GM21367 (cell line): ENCODE measurements at regions not wholly inside any gene's neighbourhood (a gene's known extent, or its start where the extent isn't known, plus 50 kb on each side); places are given as distances from the start of the nearest gene placed in this dataset.
"Not testable (repeated sequence)": the region's sequence is repeated elsewhere in the genome, so short reads cannot be mapped to it uniquely, and the experiment has no call there.

Experiments
- ATAC-seq: cut with Tn5 transposase; IDR thresholded peaks from one replicate; pipeline ENCODE4 v1.9.1; 2021; ENCODE audit not compliant: unreplicated experiment

- ATAC-seq, result no peak
Observed at GRCh38 chr7:19378345-19378714, 233.1 kb upstream of the FERD3L start.

DNA sequence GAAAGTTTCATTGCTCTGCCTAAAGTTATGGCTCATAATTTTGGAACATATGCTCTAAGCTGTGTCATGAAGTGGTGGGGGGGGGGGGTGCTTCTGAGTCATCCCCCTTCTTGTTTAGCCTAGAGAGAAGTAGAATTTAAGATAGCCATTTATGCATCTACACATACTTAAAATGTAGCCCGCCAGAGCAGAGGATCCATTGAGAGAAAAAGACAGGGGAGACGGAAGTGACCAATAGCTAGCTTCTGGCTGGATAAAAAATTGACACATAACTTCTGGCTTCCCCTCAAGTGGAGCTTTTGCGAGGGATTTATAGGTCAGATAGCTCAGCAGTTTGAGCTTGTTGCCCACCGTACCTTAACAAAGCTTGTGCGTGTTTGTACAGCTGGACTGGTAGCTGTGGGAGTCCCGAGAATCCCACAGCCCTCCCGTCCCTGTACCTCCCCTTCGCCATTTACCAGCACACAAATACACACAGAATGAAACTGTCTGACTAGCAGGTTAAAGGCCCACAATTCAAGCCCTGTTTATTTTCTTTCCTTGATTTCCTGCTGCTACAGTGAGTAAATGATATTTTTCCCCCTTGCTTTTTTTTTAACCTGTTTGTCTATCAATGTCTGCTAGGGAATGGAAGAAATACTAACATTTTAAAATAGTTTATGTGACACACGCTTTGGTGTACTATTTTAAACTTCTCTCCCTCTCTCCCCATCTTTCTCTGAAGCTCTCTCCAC is 232.6 kb upstream of the FERD3L start:
- no peak for ATAC-seq

GRCh38 chr7:19376538-19376937 is 231.3 kb upstream of the FERD3L start:
- ATAC-seq, result no peak

DNA sequence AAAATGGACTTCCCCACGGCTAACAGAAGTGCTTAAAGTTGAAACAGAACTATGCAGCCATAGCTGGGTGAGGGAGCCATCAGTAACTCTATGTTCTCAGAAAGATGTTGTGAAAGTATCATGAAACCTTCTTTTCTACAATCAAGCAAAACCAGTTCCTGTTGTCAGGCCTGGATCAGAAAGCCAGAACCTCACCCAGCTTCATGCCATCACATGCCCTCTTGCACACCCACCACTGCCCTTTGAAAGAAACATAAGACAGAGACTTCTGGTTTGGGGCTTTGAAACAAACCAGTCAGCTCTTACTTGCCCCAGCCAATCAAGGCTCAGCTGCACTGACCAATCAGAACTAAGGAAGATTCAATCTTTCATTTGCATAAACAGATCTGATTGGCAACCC is 230.8 kb upstream of the FERD3L start:
- ATAC-seq, result no peak

DNA sequence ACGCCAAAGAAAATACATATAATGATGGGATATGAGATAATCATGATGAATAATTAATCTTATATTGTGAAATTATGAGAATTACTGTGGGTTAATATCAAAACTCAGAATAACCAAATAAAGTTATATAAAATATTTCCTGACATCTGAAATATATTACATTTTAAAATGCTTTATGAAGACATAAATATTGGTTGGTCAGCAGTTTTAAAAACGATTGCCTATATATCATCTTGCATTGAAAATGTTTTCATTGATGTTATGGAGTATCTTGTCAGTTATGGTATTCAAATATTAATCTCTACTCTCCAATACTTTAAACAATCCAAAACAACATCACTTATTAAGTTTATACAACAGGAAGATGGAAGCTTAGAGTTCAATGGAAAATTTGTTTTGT is 228.1 kb upstream of the FERD3L start:
- ATAC-seq, result no peak

GRCh38 chr7:19369806-19370205 is 224.6 kb upstream of the FERD3L start:
- ATAC-seq, result no peak

GRCh38 chr7:19369182-19369581 is 224.0 kb upstream of the FERD3L start:
- ATAC-seq, result no peak

GRCh38 chr7:19368491-19368925 is 223.3 kb upstream of the FERD3L start:
- no peak for ATAC-seq

DNA sequence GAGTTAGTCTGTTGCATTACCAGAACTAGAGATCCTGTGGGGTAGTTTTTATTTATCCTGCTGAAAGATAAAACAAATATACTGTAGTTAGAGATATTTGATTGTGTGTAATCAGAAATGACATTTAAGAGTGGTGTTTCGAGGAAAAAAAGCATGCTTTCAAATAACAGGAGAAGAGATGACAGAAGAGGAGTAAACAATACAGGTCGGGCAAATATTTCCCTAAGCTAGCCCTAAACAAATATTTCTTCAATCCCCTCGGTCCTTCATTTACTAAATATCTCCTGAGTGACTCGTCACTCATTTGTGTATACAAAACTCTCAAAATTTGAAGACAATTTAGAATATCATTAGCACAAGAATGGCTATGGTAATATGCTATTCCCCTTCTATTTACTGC is 219.7 kb upstream of the FERD3L start:
- ATAC-seq, result no peak

GRCh38 chr7:19362099-19362498 is 216.9 kb upstream of the FERD3L start:
- no peak for ATAC-seq

DNA sequence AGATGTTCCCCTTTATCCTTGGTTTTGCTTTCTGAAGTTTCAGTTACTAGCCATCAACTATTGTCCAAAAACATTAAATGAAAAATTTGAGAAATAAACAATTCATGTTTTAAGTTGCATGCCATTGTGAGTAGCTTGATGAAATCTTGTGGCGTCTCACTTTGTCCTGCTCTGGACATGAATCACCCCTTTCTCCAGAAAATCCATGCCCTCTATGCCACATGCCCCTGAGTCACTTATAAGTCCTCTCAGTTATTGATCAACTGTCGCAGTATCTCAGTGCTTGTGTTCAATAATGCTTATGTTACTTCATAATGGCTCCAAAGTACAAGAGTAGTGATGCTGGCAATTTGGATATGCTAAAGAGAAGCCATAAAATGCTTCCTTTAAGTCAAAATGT is 208.0 kb upstream of the FERD3L start:
- ATAC-seq, result no peak

- no peak for ATAC-seq
Observed at GRCh38 chr7:19352305-19352695, 207.1 kb upstream of the FERD3L start.

DNA sequence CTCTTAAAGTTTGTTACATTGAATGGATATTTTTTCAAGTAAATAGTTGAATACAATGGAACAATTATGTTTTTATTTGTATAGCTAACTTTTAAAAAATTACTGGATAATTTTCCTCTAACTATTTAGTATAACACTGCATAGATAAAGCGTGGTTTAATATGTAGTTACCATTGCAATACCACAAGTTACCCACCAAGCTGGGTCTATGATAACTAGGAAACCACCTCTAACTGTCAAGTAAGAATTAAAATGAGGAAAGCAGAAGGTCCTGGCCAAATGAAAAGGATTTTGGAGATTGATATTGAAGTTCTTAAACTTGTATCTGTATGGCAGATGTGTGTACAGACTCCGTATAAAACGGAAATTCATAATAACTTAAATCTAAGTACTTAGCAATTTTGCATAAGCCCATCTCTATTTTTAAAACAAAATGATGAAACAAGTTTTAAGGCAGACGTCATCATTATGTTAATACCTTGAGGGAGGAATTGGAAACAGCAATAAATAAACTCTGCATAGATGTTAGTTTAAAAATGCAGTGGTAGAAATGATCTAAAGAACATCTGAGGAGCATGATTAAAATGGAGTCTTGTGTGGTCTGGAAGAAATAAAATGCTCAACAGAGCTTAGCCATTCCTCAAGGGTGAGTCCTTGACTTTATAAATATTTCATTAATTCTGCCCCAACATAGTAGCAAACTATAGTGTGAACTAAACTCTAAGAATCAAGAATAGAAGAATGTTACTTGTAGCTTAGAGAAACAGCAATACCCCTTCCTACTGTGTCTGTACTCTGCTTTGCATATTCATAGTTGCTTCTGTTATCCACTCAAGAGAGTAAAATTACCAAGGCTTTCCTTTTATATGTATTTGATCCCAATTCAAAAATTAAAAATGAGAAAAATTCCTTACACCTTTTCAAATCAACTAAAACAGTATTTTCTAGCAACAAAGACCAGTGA is 206.4 kb upstream of the FERD3L start:
- no peak for ATAC-seq

GRCh38 chr7:19339512-19339911 is 194.3 kb upstream of the FERD3L start:
- ATAC-seq, result no peak

GRCh38 chr7:19338512-19338911 is 193.3 kb upstream of the FERD3L start:
- ATAC-seq, result not testable (repeated sequence)

- ATAC-seq, result no peak
Observed at GRCh38 chr7:19336836-19337383, 191.7 kb upstream of the FERD3L start.

GRCh38 chr7:19333706-19334105 is 188.5 kb upstream of the FERD3L start:
- ATAC-seq, result no peak

DNA sequence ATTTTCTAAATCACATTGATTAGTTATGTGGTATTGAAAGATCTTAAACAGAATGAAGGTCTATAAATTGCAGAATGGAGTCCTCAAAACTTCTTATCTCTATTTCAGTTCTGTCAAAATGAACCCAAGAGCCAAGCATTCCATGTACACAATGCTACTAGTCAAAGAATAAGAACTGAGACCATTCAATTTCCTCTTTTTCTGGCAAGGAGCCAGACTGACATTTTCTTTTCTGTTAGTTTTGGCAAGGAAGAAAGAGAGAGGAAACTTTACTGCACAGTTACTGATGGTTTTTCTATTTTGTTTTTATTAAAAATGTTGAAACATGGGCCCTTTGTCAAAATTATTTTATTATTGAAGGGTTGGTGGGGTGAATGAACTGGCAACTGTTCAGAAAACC is 181.8 kb upstream of the FERD3L start:
- ATAC-seq, result no peak

DNA sequence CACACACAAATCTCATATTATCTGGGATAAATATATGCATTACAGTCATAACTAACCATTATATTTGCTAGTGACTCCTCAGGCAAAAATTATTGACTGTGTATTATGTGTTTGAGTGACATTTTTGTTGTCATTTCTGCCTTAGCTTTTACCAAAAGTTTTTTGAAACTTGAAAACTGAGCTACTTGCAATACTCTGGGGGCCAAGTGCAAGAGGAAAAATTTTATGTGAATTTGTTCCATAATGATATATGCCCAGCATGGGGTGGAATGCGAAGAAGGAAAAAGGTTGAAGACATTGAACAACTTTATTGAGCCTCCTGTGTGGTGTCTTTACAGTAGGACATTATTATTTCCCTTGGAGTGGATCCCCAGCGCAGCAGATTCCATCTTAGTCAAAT is 176.8 kb upstream of the FERD3L start:
- ATAC-seq, result no peak

- ATAC-seq, result no peak
Observed at GRCh38 chr7:19318287-19318686, 173.1 kb upstream of the FERD3L start.

DNA sequence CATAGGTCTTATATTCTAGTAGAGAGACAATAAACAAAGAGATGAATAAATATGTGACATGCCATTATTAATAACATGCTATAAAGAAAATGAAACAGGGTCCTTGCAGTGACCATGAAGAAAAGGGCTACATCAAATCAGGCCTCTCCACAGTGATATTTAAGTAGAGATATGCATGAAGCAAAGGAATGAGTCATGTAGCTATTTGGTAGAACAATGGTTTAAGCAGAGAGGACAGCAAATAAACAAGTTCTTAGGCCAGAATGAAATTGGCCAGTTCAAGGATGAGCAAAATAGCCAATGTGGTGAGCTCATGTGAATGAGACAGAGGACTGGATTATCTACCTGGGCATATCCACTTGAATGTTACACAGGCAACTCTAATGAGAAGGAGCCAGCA is 172.2 kb upstream of the FERD3L start:
- no peak for ATAC-seq

DNA sequence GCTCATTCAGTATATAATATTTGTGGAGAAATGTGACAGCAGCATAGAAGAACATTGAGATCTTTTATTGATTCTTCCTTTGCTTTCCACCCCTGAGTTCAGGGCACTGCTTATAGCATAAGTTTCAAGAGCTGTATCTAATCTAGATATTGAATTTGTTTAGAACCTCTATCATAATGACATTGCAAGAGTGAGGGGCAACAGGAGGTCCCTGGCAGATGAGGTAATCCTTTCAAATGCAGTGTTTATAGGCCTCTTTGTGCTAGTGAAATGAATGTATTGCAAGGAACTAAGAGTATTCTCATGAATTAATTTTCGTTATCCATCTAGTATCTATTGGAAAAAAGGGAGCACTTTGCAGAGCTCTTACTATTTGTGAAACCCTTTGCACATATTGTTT is 167.2 kb upstream of the FERD3L start:
- no peak for ATAC-seq
